CMK (cell line): ENCODE measurements at regions not wholly inside any gene's neighbourhood (a gene's known extent, or its start where the extent isn't known, plus 50 kb on each side); places are given as distances from the start of the nearest gene placed in this dataset.

Experiments
- DNase-seq: peaks from one replicate; pipeline ENCODE4 v3.0.0-alpha.2; 2010; ENCODE audit warnings: low read depth

DNA sequence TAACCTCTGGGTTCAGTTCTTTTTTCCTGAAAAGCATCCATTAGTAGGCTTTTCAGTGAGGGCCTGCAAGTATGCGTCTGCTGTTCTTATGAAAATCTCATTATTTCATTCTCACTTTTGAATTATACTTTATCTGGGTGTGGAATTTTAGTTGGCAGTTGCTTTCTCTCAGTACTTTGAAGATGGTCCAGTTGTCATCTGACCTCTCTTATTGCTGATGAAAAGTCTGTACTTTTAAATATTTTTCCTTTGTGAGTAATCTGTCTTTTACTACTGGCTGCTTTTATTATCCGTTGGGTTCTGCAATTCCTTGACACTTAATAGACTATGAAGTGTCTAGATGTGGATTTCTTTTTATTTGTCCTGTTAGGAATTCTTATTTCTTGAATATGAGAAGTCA, 307.8 kb downstream of the CYP26B1 start:
- DNase-seq: no peak

DNA sequence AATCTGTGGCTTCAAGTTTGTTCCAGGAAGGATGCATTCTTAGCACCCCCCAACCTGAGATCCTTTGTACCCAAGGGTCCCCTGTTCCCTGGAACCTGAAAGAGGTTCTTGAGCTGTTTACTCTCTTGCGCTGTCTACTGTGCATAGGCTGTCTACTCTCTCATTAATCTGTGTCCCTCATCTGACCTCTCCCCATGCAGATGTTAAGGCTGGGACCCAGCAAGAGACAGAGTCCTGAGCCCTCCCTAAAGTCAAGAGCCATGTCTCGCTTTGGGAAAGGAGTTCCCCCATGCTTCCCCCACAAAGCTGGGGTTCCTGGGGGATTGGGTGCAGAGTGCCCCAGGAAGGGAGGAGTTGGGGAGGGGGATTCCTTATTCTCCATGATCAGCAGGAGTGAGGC, 312.9 kb downstream of the CYP26B1 start:
- DNase-seq: no peak

DNA sequence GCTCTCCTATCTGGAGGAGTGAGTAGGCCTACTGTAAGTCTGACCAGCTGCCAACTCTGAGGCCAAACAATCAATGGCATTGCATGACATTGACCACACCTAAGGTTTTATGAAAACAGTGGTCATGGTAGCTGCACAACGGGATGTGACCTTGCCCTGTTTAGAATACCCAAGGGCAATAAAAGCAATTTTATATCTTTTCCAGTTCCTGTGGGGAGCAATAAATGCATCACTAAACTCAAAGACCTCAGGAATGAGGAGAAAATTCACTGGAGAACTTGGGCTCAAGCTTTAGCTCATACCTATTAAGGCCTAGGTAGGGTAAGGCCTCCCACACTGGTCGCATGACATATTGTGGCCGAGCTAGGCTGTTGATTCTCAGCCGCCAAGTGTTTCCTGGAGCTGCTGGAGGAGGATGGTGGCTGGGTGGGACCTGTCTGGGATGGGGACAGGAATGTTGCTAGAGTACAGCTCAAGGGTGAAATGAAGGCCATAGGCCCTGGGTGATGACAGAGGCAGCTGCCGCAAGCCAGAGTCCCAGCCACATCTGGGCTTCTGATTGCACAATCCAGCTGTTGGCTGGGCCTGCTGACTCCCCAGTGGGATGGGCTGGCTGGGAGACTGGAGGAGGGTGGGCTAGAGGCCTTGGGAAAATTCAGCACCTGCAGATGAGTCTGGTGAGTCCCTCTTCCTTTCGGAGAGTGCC, 313.7 kb downstream of the CYP26B1 start:
- no peak for DNase-seq

DNA sequence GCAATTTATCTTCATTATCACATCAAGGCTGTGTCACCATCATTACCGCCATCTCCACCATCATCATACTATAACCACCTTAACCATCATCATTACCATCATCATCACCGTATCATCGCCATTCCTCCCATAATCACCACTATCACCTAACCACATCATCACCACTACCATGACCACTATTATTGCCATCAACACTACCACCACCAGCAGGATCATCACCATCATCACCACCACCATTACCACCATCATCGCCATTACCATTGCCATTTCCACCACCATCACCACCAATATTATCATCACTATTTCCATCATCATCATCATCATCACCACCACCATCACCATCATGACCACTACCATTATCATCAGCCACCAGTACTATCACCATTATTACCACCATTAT, 314.4 kb downstream of the CYP26B1 start:
- DNase-seq: no peak

DNA sequence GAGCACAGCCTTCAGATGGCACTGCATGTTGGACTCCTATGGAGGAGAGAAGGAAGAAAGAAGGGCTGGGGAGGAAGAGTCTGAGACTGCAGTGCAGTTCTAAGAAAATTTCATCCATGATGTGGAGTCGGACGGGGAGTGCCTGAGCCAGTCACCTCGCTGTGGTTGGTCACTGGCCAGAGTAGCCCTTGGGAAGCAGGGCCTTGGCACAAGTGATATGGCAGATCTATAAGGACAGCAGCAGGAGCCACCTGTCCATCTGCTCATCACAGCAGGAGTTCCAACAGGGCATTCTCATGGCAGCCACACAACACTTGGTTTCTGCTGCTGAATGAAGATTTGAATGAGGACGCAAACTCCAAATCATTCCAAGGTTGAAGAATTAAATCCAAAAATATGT, 314.8 kb downstream of the CYP26B1 start:
- DNase-seq: no peak

DNA sequence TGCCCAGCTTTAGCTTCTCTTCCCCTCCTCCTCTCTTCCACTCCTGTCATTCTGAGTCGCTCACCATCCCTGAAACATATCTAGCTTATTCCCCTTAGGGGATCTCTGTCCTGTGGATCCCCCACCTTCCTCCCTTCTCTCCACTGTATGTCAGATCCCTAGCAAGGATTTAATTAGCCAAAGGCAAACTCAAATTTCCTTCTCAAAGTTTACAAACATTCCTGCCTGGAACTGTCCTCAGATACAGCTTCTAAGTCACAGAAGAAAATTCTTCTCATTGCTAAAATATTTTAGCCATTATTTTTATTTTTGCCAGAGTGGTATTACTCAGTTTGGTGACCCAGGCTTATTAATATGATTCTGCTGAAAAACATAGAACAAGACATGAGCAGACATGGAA, 315.3 kb downstream of the CYP26B1 start:
- no peak for DNase-seq

DNA sequence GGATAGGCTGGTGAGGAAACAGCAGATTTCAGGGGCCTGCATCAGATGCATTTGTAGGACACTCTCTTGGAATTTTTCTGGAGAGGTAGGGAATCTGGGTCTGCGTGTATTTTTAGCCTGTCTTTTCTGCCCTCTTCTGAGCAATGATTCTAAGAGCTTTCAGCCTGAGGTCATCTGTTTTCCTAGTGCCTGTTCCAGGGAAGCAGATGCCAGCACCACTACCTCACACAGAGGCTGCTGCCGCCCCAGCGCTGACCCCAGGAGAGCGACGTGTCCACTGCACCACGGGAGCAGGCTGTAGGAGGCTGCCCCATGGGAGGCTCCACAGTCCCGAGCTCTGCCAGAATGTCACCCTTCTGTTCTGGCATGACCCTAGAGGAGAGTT, 316.5 kb downstream of the CYP26B1 start:
- DNase-seq: no peak

DNA sequence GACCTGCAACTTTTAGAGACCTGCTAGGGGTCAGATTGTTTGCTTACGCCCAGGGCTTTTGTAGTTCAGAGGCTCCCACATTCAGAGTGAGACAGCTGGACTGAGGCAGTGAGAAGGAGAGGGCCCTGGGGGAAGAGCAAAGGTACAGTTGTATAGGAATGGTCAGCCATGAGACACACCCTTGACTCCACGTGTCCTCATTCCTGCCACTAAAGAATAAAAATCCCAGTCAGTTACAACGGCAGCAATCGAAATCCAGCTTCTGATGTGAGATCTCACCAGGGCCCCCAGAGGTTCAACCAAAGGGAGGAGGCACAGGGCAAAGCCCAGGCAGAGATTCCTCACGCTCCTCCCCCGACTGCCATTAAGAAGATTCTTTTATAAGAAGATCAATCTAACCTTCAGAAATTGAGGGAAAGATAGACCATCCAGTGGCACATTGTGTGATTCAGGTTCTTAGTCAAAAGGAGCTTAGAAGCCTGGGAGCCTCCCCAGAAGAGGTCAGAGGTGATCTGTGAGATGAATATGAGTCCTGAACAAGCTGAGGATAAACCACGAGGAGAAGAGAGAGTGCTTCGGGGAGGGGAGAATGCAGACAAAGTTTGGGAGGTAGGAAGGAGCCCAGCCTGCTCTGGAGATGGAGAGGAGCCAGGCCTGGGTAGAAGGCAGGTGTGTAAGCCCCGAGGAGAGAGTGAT, 317.0 kb downstream of the CYP26B1 start:
- DNase-seq: no peak

DNA sequence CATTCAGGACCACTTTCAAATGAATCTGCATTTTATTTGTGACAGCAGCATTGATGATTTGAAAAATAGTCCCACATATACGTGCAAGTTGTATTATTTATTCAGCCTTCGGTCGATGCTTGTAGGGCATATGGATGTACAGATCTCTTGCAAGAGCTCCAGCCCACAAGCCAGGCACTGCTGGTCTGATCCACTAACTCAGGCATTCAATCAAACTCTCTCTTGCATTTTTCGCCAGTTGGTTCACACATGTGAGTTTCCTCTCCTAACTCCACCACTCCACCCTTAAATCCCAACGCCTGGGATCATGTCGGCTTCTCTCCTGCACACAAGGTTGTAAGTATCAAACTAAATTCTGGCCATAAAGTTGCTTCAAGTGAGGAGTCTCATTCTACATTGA, 318.7 kb downstream of the CYP26B1 start:
- no peak for DNase-seq

DNA sequence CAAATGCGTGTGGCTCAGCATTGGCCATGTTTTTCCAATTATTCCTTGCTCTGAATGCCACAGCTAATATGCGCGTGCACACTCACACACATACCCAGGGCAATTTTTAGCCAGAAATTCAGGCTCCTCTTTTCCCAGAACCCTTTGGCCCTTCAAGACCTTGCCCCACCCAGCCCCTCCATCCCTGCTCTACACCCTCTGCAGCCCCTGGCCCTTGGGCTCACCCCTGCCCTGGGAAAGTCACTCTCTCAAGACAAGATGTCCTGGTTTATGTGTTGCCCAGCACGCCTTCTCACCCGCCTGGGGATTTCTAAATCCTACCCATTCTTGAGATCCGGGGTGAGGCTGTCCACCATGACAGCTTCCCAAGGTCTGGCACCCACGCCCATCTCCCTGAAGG, 319.7 kb downstream of the CYP26B1 start:
- no peak for DNase-seq

DNA sequence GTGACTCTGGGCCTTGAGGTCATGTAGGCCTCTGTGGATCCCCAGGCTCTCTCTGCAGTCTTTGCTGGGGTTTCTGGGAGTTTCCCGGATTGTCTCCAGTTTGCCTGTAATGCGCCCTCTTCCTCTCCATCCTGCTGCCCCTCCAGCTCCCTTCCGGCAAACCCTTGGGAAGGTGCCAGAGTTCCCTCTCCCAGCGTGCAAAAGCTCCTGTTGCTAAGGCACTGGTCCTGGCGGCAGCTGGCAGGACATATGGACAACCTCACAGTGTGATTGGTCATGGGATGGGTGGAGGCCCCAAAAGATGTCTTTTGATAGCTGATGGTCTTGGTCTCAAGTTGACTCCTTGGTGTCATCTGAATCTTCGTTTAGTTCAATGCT, 320.1 kb downstream of the CYP26B1 start:
- no peak for DNase-seq

DNA sequence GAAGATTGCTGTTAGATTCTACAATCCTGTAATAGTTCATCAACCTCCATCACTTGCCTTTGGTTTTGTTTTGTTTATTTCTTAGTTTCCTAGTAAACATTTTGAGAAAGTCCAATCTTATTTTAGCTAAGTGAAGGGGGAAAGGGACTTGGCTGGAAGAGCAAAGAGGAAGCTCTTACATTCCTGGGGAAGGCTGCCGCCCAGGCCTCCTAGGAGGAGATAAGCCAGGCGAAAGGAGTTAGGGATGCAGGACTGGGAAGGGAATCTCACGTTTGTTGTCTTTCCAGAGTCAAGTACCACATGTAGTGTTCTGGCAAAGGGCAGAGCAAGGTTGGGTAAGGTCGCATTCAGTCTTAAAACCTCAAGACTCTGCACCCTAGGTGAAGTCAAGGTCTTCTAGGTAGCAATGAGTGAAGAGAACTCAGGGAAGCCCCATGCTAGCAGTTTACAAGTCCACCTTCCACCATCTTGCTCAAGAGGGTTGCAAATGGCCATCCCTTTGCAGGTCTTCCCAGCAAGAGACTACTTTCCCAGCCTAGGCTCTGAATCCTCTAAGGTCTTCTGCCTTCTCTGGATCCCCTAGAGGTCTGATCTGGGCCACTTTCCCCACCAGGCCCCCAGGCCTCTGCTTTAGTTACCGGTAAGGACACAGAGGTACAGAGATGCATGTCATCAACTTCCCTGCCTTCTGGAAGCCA, 320.7 kb downstream of the CYP26B1 start:
- no peak for DNase-seq

DNA sequence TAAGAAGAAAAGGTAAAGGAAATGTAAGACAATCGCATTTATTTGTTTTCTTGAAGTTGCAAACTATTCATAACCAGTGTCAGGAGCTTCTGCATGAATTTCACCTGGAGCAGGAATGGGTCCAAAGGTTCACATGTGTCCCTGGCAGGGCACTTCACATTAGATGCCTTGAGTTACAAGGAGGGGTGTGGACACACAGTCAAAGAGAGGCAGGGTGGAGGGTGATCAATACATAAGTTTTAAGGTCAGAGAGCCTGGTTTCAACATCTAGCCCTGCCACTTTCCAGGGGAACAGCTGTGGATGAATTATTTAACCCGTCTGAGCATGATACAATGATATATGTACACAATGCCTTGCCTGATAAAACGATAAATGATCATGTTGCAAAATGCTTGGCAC, 321.4 kb downstream of the CYP26B1 start:
- no peak for DNase-seq

DNA sequence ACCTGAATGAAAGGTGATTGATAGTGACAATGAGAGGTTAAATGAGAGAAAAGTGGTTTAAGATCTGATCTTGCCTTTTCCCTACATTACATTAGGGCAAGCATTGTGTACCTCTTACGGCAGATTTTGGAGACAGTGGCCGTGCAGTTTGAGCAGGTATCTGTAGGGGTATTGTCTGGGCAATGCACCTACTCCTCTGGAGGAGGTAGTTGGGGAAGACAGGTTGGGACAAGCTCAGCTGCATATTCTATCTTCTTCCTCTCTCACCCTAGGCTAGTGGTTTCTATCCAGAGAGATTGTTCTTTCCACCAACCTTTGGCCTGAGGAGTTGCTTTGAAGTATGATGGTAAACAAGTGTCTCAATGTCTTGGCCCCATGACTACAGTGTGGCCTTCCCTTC, 323.2 kb downstream of the CYP26B1 start:
- no peak for DNase-seq

DNA sequence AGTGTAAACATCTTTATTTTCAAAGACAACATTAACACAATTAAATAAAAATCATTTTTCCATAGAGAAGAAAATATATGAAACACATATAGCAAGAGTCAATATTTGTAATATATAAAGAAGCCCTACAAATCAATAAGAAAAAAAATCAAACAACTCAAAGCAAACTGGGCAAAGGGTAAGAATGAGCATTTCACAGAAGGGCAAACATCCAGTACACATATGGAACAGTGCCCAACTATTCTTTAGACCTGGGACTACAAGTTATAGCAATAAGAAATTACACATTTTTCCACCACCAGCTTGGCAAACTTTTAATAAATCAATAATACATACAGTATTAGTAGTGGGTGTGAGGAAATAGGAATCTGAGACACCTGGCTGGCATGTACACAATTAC, 324.1 kb downstream of the CYP26B1 start:
- no peak for DNase-seq

DNA sequence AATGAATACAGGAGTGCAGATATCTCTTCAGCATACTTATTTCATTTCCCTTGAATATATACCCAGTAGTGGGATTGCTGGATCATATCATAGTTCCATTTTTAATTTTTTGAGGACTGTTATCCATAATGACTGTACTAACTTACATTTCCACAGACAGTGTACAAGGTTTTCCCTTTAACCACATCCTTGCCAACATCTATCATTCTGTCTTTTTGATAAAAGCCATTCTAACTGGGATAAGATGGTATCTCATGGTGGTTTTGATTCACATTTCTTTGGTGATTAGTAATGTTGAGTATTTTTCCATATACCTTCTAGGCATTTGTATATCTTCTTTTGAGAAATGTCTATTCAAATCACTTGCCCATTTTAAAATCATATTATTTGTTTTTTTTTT, 325.2 kb downstream of the CYP26B1 start:
- DNase-seq: no peak

DNA sequence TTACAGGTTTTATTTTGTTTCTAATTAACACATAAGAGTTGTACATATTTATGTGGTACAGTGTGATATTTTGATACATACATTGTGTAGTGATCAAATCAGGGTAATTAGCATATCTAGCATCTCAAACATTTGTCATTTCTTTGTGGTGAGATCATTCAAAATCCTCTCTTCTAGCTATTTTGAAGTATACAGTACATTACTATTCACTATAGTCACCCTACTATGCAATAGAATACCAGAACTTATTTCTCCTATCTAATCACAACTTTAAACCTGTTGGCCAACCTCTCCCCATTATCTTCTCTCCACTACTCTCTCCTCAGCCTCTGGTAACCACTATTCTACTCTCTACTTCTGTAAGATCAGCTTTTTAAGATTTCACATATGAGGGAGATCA, 325.8 kb downstream of the CYP26B1 start:
- no peak for DNase-seq

DNA sequence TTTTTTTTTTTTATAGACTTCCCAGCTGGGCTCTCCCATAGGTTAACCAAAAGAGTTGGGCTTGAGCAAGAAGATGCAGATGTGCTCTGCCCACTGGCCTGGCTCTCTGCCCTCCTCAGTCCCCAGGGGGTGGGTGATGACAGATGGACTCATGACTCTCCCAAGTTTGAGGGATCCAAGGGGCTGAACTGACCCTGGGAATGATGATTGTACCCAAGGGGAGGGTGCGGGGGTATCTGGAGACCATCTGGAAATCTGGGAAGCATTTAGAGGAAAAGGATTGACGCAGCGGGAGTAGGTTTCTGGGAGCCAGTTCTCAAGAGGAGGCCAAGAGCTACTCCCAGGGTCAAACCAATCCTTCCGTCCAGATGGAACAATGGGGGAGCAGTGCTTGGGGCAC, 330.8 kb downstream of the CYP26B1 start:
- DNase-seq: no peak

DNA sequence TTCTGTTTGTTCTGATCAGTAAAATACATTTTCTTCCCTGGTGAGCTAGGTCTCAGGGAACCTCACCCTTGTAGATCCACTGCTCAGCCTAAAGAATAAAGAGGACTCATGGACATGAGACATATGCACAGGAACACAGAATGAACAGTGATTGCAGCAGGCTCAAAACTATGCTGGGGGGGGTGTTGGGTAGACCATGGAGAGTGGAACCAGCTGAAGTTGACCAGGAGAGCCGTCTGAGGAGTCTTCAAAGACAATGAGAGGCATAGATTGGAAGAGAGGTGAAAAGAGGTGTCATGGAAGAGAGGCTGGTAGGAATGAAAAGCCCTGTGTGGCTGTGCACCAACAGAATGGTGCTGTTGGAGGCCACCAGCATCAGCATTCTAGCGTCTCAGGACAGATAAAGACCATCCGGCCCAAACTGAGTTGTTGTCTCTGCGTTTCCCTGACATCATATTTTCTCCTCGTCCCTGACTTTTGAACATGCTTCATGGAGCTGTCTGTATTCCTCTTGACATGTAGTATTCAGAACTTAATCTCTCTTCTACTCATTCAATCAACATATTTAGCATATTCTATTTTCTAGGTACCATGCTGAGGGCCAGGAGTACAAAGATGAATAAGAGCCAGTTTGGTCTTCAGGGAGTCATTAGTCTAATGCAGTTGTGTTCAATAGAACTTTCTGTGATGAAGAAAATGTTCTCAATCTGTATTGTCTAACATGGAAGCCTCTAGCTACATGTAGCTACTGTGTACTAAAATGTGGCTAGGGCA, 331.8 kb downstream of the CYP26B1 start:
- DNase-seq: no peak

DNA sequence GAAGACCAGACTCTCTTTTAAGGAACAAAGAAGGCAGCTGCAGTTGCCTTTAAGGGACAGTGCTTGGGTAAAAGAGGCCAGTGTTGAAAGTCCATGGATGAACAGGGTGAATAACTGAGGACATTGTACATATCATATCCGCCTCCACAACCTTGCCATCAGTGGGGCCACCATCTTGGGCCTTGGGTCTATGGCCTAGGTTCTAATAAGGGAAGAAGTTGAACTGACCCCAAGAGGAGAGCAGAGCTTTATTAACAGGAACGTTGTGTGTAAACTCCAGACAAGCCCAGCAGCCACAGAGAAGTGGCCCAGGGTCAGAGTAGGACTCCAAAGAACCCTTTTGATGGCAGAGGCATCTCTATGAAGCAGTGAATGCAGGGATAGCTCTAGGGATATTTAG, 332.8 kb downstream of the CYP26B1 start:
- no peak for DNase-seq

DNA sequence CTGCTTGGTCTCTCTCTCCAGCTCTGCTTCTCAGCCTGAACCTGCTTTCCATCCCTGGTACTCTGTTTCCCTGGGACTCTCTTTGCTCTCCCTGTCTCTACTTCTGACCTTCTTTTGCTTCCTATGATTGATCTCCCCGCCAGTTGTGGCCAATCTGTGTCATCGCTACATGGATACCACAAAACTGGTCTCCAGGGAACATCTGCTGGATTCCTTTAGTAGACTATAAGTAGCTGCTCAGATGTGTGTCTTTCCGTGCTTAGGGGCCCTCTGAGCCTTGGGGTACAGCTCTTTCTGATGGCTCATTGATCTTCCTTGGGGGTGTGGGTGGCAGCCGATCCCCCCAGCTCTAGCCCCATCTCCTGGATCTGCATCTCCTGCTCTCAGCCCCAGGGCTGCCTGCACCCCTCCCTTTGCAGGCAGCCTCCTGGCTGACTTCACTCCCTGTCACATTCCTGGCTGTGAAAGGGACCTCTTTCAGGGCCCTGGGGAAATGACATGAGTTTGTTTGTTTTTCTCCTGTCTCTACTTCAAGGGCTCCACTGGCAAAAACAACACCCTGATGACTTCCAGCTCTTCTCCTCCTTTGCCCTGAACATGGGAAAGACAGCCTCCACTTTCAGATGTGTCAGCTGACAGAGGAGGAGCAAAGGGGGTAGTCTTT, 333.7 kb downstream of the CYP26B1 start:
- DNase-seq: no peak

DNA sequence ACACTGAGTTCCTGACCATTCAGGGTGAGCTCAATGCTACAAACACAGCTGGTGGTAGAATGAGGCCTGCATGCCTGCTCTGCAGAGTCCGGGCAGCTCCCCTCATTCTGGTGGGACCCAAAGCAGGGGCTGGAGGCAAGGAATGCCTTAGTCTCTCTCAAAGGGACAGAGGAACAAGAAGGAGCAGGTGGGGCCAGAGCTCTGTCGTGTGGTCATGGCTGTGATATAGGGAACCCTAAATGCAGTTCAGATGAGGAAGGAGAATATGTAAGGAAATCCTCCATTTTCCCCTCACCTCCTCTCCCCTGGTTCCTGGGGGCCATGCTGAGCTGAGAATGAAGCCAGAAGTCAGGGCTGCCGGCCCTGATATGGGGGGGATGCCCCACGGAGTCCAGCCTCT, 334.3 kb downstream of the CYP26B1 start:
- no peak for DNase-seq
